ENCODE measurements at regions not wholly inside any gene's neighbourhood (a gene's known extent, or its start where the extent isn't known, plus 50 kb on each side); places are given as distances from the start of the nearest gene placed in this dataset.

- peaks cover 2 to 17% (median 10%) of the 10 kb centered on the region in 4 donors for H3K4me1 Mint-ChIP-seq
- H3K36me3 Mint-ChIP-seq = no peaks in the 10 kb centered on the region
- POLR2A ChIA-PET (ENCODE audit: partially characterized antibody) = no interaction called here
- H3K36me3 ChIP-seq (ENCODE audit: insufficient read depth, low read length) = no peaks in the 10 kb centered on the region
- DNase-seq = no peak
- no peaks in the 10 kb centered on the region for H3K9me3 ChIP-seq (ENCODE audit: control insufficient read depth in 1 of 2, low read length in 2 of 2)
- no peak overlapping the region for H3K4me3 Mint-ChIP-seq
- H3K4me3 ChIP-seq (ENCODE audit: low read length in 2 of 2) = no peak overlapping the region
- H3K27me3 Mint-ChIP-seq = no peaks in the 10 kb centered on the region
- no peak overlapping the region for H3K27ac ChIP-seq (ENCODE audit: low read depth, low read length)
- intact Hi-C loops (cut with micrococcal nuclease) = no loop called here
- H3K9me3 Mint-ChIP-seq = no peaks in the 10 kb centered on the region
- no peaks in the 10 kb centered on the region for H3K27me3 ChIP-seq (ENCODE audit: insufficient read depth, low read length)
- CTCF ChIA-PET (ENCODE audit: partially characterized antibody) = no interaction called here
- H3K4me1 ChIP-seq (ENCODE audit: insufficient read depth, low read length) = peaks cover 8% of the 10 kb centered on the region
- no peak overlapping the region for H3K27ac Mint-ChIP-seq
These were observed 219.6 kb downstream of the SNCA start for GRCh38 chr4:89617317-89617716.

- DNase-seq = no peak
- H3K36me3 ChIP-seq (ENCODE audit: insufficient read depth, low read length) = no peaks in the 10 kb centered on the region
- Mint-ChIP-seq H3K4me1 (peaks cover 2 to 17% (median 10%) of the 10 kb centered on the region in 4 donors), H3K9me3 (no peaks in the 10 kb centered on the region), H3K36me3 (no peaks in the 10 kb centered on the region), H3K27me3 (no peaks in the 10 kb centered on the region), H3K27ac (no peak overlapping the region), H3K4me3 (no peak overlapping the region)
- H3K4me3 ChIP-seq (ENCODE audit: low read length in 2 of 2) = no peak overlapping the region
- intact Hi-C loops (cut with micrococcal nuclease) = no loop called here
- peaks cover 8% of the 10 kb centered on the region for H3K4me1 ChIP-seq (ENCODE audit: insufficient read depth, low read length)
- H3K27me3 ChIP-seq (ENCODE audit: insufficient read depth, low read length) = no peaks in the 10 kb centered on the region
- H3K9me3 ChIP-seq (ENCODE audit: control insufficient read depth in 1 of 2, low read length in 2 of 2) = no peaks in the 10 kb centered on the region
- ChIA-PET CTCF (ENCODE audit: partially characterized antibody) (no interaction called here), POLR2A (ENCODE audit: partially characterized antibody) (no interaction called here)
- no peak overlapping the region for H3K27ac ChIP-seq (ENCODE audit: low read depth, low read length)
These were observed 220.6 kb downstream of the SNCA start for GRCh38 chr4:89616382-89616781.

GRCh38 chr4:89615051-89615450 is 221.9 kb downstream of the SNCA start:
- Histone ChIP-seq H3K9me3 (ENCODE audit: control insufficient read depth in 1 of 2, low read length in 2 of 2) (no peaks in the 10 kb centered on the region), H3K27me3 (ENCODE audit: insufficient read depth, low read length) (no peaks in the 10 kb centered on the region), H3K4me1 (ENCODE audit: insufficient read depth, low read length) (peaks cover 8% of the 10 kb centered on the region), H3K4me3 (ENCODE audit: low read length in 2 of 2) (no peak overlapping the region), H3K27ac (ENCODE audit: low read depth, low read length) (no peak overlapping the region), H3K36me3 (ENCODE audit: insufficient read depth, low read length) (no peaks in the 10 kb centered on the region)
- no peak overlapping the region for H3K4me3 Mint-ChIP-seq
- ChIA-PET CTCF (ENCODE audit: partially characterized antibody) (no interaction called here), POLR2A (ENCODE audit: partially characterized antibody) (no interaction called here)
- H3K9me3 Mint-ChIP-seq = no peaks in the 10 kb centered on the region
- H3K4me1 Mint-ChIP-seq = peaks cover 2 to 17% (median 12%) of the 10 kb centered on the region in 4 donors
- intact Hi-C loops (cut with micrococcal nuclease) = no loop called here
- no peaks in the 10 kb centered on the region for H3K27me3 Mint-ChIP-seq
- DNase-seq = no peak
- no peaks in the 10 kb centered on the region for H3K36me3 Mint-ChIP-seq
- H3K27ac Mint-ChIP-seq = no peak overlapping the region

- H3K27ac ChIP-seq (ENCODE audit: low read depth, low read length) = no peak overlapping the region
- ChIA-PET CTCF (ENCODE audit: partially characterized antibody) (no interaction called here), POLR2A (ENCODE audit: partially characterized antibody) (no interaction called here)
- no peaks in the 10 kb centered on the region for H3K27me3 ChIP-seq (ENCODE audit: insufficient read depth, low read length)
- DNase-seq = no peak
- Mint-ChIP-seq H3K4me1 (peaks cover 2 to 8% (median 7%) of the 10 kb centered on the region in 4 donors), H3K36me3 (no peaks in the 10 kb centered on the region), H3K27me3 (no peaks in the 10 kb centered on the region), H3K27ac (no peak overlapping the region), H3K9me3 (no peaks in the 10 kb centered on the region), H3K4me3 (no peak overlapping the region)
- intact Hi-C loops (cut with micrococcal nuclease) = no loop called here
- H3K4me1 ChIP-seq (ENCODE audit: insufficient read depth, low read length) = peaks cover 3% of the 10 kb centered on the region
- H3K36me3 ChIP-seq (ENCODE audit: insufficient read depth, low read length) = no peaks in the 10 kb centered on the region
- no peaks in the 10 kb centered on the region for H3K9me3 ChIP-seq (ENCODE audit: control insufficient read depth in 1 of 2, low read length in 2 of 2)
- no peak overlapping the region for H3K4me3 ChIP-seq (ENCODE audit: low read length in 2 of 2)
These were observed 222.8 kb downstream of the SNCA start for GRCh38 chr4:89614155-89614554.

- CTCF ChIA-PET (ENCODE audit: partially characterized antibody) = interaction anchor here (0.7 kb wide), 1 partner anchor 16 kb away, joined by 3 read pairs; no protein-coding TSS in a partner anchor
- no peak overlapping the region for H3K27ac Mint-ChIP-seq
These were observed 226.7 kb downstream of the SNCA start for GRCh38 chr4:89610236-89610635.

GRCh38 chr4:89609756-89610155 is 227.2 kb downstream of the SNCA start:
- POLR2A ChIA-PET (ENCODE audit: partially characterized antibody) = no interaction called here
- H3K4me1 ChIP-seq (ENCODE audit: insufficient read depth, low read length) = no peaks in the 10 kb centered on the region
- CTCF ChIA-PET (ENCODE audit: partially characterized antibody) = interaction anchor here (0.7 kb wide), 1 partner anchor 15 kb away, joined by 3 read pairs; no protein-coding TSS in a partner anchor
- peaks cover 2 to 4% of the 10 kb centered on the region in 2 donors for H3K27me3 Mint-ChIP-seq
- H3K9me3 ChIP-seq (ENCODE audit: control insufficient read depth in 1 of 2, low read length in 2 of 2) = no peaks in the 10 kb centered on the region
- no peak overlapping the region for H3K4me3 Mint-ChIP-seq
- H3K27ac ChIP-seq (ENCODE audit: low read depth, low read length) = no peak overlapping the region
- no peak overlapping the region for H3K27ac Mint-ChIP-seq
- H3K9me3 Mint-ChIP-seq = peaks cover 0 to 3% (median 0%) of the 10 kb centered on the region in 8 donors
- H3K4me1 Mint-ChIP-seq = peaks cover 0 to 7% (median under 1%) of the 10 kb centered on the region in 4 donors
- no peak overlapping the region for H3K4me3 ChIP-seq (ENCODE audit: low read length in 2 of 2)
- no peaks in the 10 kb centered on the region for H3K27me3 ChIP-seq (ENCODE audit: insufficient read depth, low read length)
- no peaks in the 10 kb centered on the region for H3K36me3 ChIP-seq (ENCODE audit: insufficient read depth, low read length)
- intact Hi-C loops (cut with micrococcal nuclease) = no loop called here
- no peak for DNase-seq
- H3K36me3 Mint-ChIP-seq = no peaks in the 10 kb centered on the region

More at GRCh38 chr4:89610236-89610635, 226.7 kb downstream of the SNCA start:
- Histone ChIP-seq H3K36me3 (ENCODE audit: insufficient read depth, low read length) (no peaks in the 10 kb centered on the region), H3K4me3 (ENCODE audit: low read length in 2 of 2) (no peak overlapping the region), H3K27ac (ENCODE audit: low read depth, low read length) (no peak overlapping the region), H3K27me3 (ENCODE audit: insufficient read depth, low read length) (no peaks in the 10 kb centered on the region), H3K9me3 (ENCODE audit: control insufficient read depth in 1 of 2, low read length in 2 of 2) (no peaks in the 10 kb centered on the region), H3K4me1 (ENCODE audit: insufficient read depth, low read length) (no peaks in the 10 kb centered on the region)
- DNase-seq = no peak
- Mint-ChIP-seq H3K4me3 (peak overlapping the region in 1 of 8 donors; percentile 3), H3K4me1 (peaks cover 0 to 7% (median under 1%) of the 10 kb centered on the region in 4 donors), H3K9me3 (no peaks in the 10 kb centered on the region), H3K27me3 (peaks cover 1 to 2% of the 10 kb centered on the region in 2 donors), H3K36me3 (no peaks in the 10 kb centered on the region)
- POLR2A ChIA-PET (ENCODE audit: partially characterized antibody) = no interaction called here
- intact Hi-C loops (cut with micrococcal nuclease) = no loop called here

- Histone ChIP-seq H3K27me3 (ENCODE audit: insufficient read depth, low read length) (no peaks in the 10 kb centered on the region), H3K4me1 (ENCODE audit: insufficient read depth, low read length) (no peaks in the 10 kb centered on the region), H3K4me3 (ENCODE audit: low read length in 2 of 2) (no peak overlapping the region), H3K27ac (ENCODE audit: low read depth, low read length) (no peak overlapping the region), H3K36me3 (ENCODE audit: insufficient read depth, low read length) (no peaks in the 10 kb centered on the region), H3K9me3 (ENCODE audit: control insufficient read depth in 1 of 2, low read length in 2 of 2) (no peaks in the 10 kb centered on the region)
- intact Hi-C loops (cut with micrococcal nuclease) = no loop called here
- no peak overlapping the region for H3K4me3 Mint-ChIP-seq
- ChIA-PET CTCF (ENCODE audit: partially characterized antibody) (no interaction called here), POLR2A (ENCODE audit: partially characterized antibody) (no interaction called here)
- peaks cover 0 to 6% (median 0%) of the 10 kb centered on the region in 8 donors for H3K9me3 Mint-ChIP-seq
- H3K27me3 Mint-ChIP-seq = peaks cover 7 to 18% of the 10 kb centered on the region in 2 donors
- H3K36me3 Mint-ChIP-seq = no peaks in the 10 kb centered on the region
- no peaks in the 10 kb centered on the region for H3K4me1 Mint-ChIP-seq
- no peak for DNase-seq
- no peak overlapping the region for H3K27ac Mint-ChIP-seq
These were observed 232.0 kb downstream of the SNCA start for GRCh38 chr4:89604951-89605350.

- no peak overlapping the region for H3K27ac Mint-ChIP-seq
- intact Hi-C loops (cut with micrococcal nuclease) = no loop called here
- POLR2A ChIA-PET (ENCODE audit: partially characterized antibody) = no interaction called here
These were observed 237.9 kb downstream of the SNCA start for GRCh38 chr4:89599026-89599425.

More at GRCh38 chr4:89599026-89599425, 237.9 kb downstream of the SNCA start:
- H3K4me1 ChIP-seq (ENCODE audit: insufficient read depth, low read length) = no peaks in the 10 kb centered on the region
- no peaks in the 10 kb centered on the region for H3K27me3 ChIP-seq (ENCODE audit: insufficient read depth, low read length)
- no peak overlapping the region for H3K4me3 ChIP-seq (ENCODE audit: low read length in 2 of 2)
- H3K9me3 ChIP-seq (ENCODE audit: control insufficient read depth in 1 of 2, low read length in 2 of 2) = no peaks in the 10 kb centered on the region
- Mint-ChIP-seq H3K4me1 (no peaks in the 10 kb centered on the region), H3K27me3 (peaks cover 5 to 11% of the 10 kb centered on the region in 2 donors), H3K36me3 (no peaks in the 10 kb centered on the region), H3K4me3 (no peak overlapping the region), H3K9me3 (peaks cover 0 to 1% (median 0%) of the 10 kb centered on the region in 8 donors)
- no peaks in the 10 kb centered on the region for H3K36me3 ChIP-seq (ENCODE audit: insufficient read depth, low read length)
- no peak for DNase-seq
- CTCF ChIA-PET (ENCODE audit: partially characterized antibody) = no interaction called here
- no peak overlapping the region for H3K27ac ChIP-seq (ENCODE audit: low read depth, low read length)
